ENCODE measurements at regions not wholly inside any gene's neighbourhood (a gene's known extent, or its start where the extent isn't known, plus 50 kb on each side); places are given as distances from the start of the nearest gene placed in this dataset.
A peak's percentile ranks its signal among the peaks of the same experiment; 100 is the strongest.
"Not testable (repeated sequence)": the region's sequence is repeated elsewhere in the genome, so short reads cannot be mapped to it uniquely, and the experiment has no call there.

GRCh38 chr7:140260352-140261104 is 83.7 kb upstream of the KDM7A start:
- Mint-ChIP-seq H3K4me1 (ENCODE audit: low read depth) (peaks cover 48% of the 10 kb centered on the region), H3K27me3 (ENCODE audit: low read depth) (peaks cover 4% of the 10 kb centered on the region), H3K9me3 (peaks cover 8% of the 10 kb centered on the region), H3K4me3 (no peak overlapping the region), H3K27ac (no peak overlapping the region), H3K36me3 (ENCODE audit: low read depth) (peaks cover 5% of the 10 kb centered on the region)

GRCh38 chr7:140257278-140257677 is 80.5 kb upstream of the KDM7A start:
- not testable (repeated sequence) for H3K9me3 Mint-ChIP-seq; H3K4me3 Mint-ChIP-seq; H3K27me3 Mint-ChIP-seq (ENCODE audit: low read depth); H3K36me3 Mint-ChIP-seq (ENCODE audit: low read depth); H3K27ac Mint-ChIP-seq
- H3K4me1 Mint-ChIP-seq (ENCODE audit: low read depth): peaks cover 48% of the 10 kb centered on the region

- H3K36me3 Mint-ChIP-seq (ENCODE audit: low read depth); H3K4me3 Mint-ChIP-seq; H3K27ac Mint-ChIP-seq; H3K27me3 Mint-ChIP-seq (ENCODE audit: low read depth): not testable (repeated sequence)
- Mint-ChIP-seq H3K9me3 (peaks cover 11% of the 10 kb centered on the region), H3K4me1 (ENCODE audit: low read depth) (peaks cover 39% of the 10 kb centered on the region)
Observed at GRCh38 chr7:140254976-140255375, 78.2 kb upstream of the KDM7A start.

- Mint-ChIP-seq H3K4me1 (ENCODE audit: low read depth) (peaks cover 26% of the 10 kb centered on the region), H3K9me3 (peaks cover 3% of the 10 kb centered on the region), H3K27ac (no peak overlapping the region), H3K36me3 (ENCODE audit: low read depth) (peaks cover 4% of the 10 kb centered on the region), H3K27me3 (ENCODE audit: low read depth) (no peaks in the 10 kb centered on the region), H3K4me3 (no peak overlapping the region)
Observed at GRCh38 chr7:140249036-140249806, 72.4 kb upstream of the KDM7A start.

GRCh38 chr7:140247559-140247958 is 70.8 kb upstream of the KDM7A start:
- H3K36me3 Mint-ChIP-seq (ENCODE audit: low read depth): peaks cover 4% of the 10 kb centered on the region
- H3K9me3 Mint-ChIP-seq: peaks cover 3% of the 10 kb centered on the region
- no peaks in the 10 kb centered on the region for H3K27me3 Mint-ChIP-seq (ENCODE audit: low read depth)
- no peak overlapping the region for H3K4me3 Mint-ChIP-seq
- H3K4me1 Mint-ChIP-seq (ENCODE audit: low read depth): peaks cover 15% of the 10 kb centered on the region
- H3K27ac Mint-ChIP-seq: no peak overlapping the region

- Mint-ChIP-seq H3K4me3 (no peak overlapping the region), H3K27me3 (ENCODE audit: low read depth) (no peaks in the 10 kb centered on the region), H3K4me1 (ENCODE audit: low read depth) (peaks cover 14% of the 10 kb centered on the region), H3K27ac (no peak overlapping the region), H3K36me3 (ENCODE audit: low read depth) (peaks cover 2% of the 10 kb centered on the region), H3K9me3 (no peaks in the 10 kb centered on the region)
Observed at GRCh38 chr7:140245611-140246105, 68.9 kb upstream of the KDM7A start.

- H3K36me3 Mint-ChIP-seq (ENCODE audit: low read depth): peaks cover 2% of the 10 kb centered on the region
- H3K4me1 Mint-ChIP-seq (ENCODE audit: low read depth): peaks cover 16% of the 10 kb centered on the region
- peak overlapping the region; percentile 7 for H3K27ac Mint-ChIP-seq
- H3K9me3 Mint-ChIP-seq: no peaks in the 10 kb centered on the region
- no peak overlapping the region for H3K4me3 Mint-ChIP-seq
- H3K27me3 Mint-ChIP-seq (ENCODE audit: low read depth): no peaks in the 10 kb centered on the region
Observed at GRCh38 chr7:140242057-140243031, 65.6 kb upstream of the KDM7A start.

GRCh38 chr7:140239653-140239935 is 62.8 kb upstream of the KDM7A start:
- Mint-ChIP-seq H3K27me3 (ENCODE audit: low read depth) (no peaks in the 10 kb centered on the region), H3K4me3 (no peak overlapping the region), H3K4me1 (ENCODE audit: low read depth) (peaks cover 20% of the 10 kb centered on the region), H3K36me3 (ENCODE audit: low read depth) (no peaks in the 10 kb centered on the region), H3K27ac (peak overlapping the region; percentile 49), H3K9me3 (no peaks in the 10 kb centered on the region)

- Mint-ChIP-seq H3K4me1 (ENCODE audit: low read depth) (peaks cover 20% of the 10 kb centered on the region), H3K27me3 (ENCODE audit: low read depth) (no peaks in the 10 kb centered on the region), H3K27ac (peak overlapping the region; percentile 49), H3K4me3 (no peak overlapping the region), H3K9me3 (no peaks in the 10 kb centered on the region), H3K36me3 (ENCODE audit: low read depth) (no peaks in the 10 kb centered on the region)
Observed at GRCh38 chr7:140238778-140239652, 62.2 kb upstream of the KDM7A start.

GRCh38 chr7:140237390-140237789 is 60.6 kb upstream of the KDM7A start:
- Mint-ChIP-seq H3K27ac (no peak overlapping the region), H3K9me3 (no peaks in the 10 kb centered on the region), H3K36me3 (ENCODE audit: low read depth) (peaks cover 2% of the 10 kb centered on the region), H3K27me3 (ENCODE audit: low read depth) (no peaks in the 10 kb centered on the region), H3K4me3 (no peak overlapping the region), H3K4me1 (ENCODE audit: low read depth) (peaks cover 20% of the 10 kb centered on the region)

GRCh38 chr7:140236626-140237025 is 59.8 kb upstream of the KDM7A start:
- no peaks in the 10 kb centered on the region for H3K9me3 Mint-ChIP-seq
- H3K4me3 Mint-ChIP-seq: no peak overlapping the region
- peaks cover 2% of the 10 kb centered on the region for H3K36me3 Mint-ChIP-seq (ENCODE audit: low read depth)
- H3K27me3 Mint-ChIP-seq (ENCODE audit: low read depth): no peaks in the 10 kb centered on the region
- H3K4me1 Mint-ChIP-seq (ENCODE audit: low read depth): peaks cover 20% of the 10 kb centered on the region
- no peak overlapping the region for H3K27ac Mint-ChIP-seq

GRCh38 chr7:140235114-140235513 is 58.3 kb upstream of the KDM7A start:
- Mint-ChIP-seq H3K36me3 (ENCODE audit: low read depth) (peaks cover 2% of the 10 kb centered on the region), H3K4me1 (ENCODE audit: low read depth) (peaks cover 27% of the 10 kb centered on the region), H3K27me3 (ENCODE audit: low read depth) (no peaks in the 10 kb centered on the region), H3K4me3 (no peak overlapping the region), H3K27ac (no peak overlapping the region), H3K9me3 (no peaks in the 10 kb centered on the region)

GRCh38 chr7:140232957-140233917 is 56.5 kb upstream of the KDM7A start:
- H3K36me3 Mint-ChIP-seq (ENCODE audit: low read depth): peaks cover 2% of the 10 kb centered on the region
- no peaks in the 10 kb centered on the region for H3K27me3 Mint-ChIP-seq (ENCODE audit: low read depth)
- peak overlapping the region; percentile 12 for H3K27ac Mint-ChIP-seq
- no peaks in the 10 kb centered on the region for H3K9me3 Mint-ChIP-seq
- H3K4me1 Mint-ChIP-seq (ENCODE audit: low read depth): peaks cover 36% of the 10 kb centered on the region
- no peak overlapping the region for H3K4me3 Mint-ChIP-seq
